ENCODE measurements at regions not wholly inside any gene's neighbourhood (a gene's known extent, or its start where the extent isn't known, plus 50 kb on each side); places are given as distances from the start of the nearest gene placed in this dataset.

DNA sequence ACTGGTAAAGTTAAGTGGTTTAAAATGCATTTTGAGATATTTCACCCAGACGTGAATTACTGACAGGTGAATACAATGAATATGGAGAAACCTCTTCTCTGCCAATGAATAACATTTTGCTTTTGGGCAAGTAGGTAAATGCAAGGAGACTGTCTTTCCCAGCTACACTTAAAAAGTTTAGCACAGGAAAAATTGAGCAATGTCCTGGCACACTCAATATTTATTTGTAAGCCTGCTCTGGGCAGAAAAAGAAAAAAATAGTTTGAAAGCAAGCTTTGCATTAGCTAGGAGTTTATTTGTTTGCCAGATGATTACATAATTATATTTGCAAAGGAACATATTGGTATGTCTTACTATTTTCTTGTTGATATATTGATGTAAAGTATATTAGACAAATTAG is 624.2 kb downstream of the ACTR3B start:
- intact Hi-C loops (cut with micrococcal nuclease) = no loop called here
- ChIA-PET CTCF (no interaction called here), POLR2A (ENCODE audit: unreplicated experiment) (no interaction called here)
- in situ Hi-C loops (cut with MboI; ENCODE audit: low sequenced_read_pairs) = no loop called here
- Histone ChIP-seq H3K4me3 (ENCODE audit: insufficient read depth, low read depth, low read length) (no peak overlapping the region), H2AFZ (replicated peaks; ENCODE audit: low read length, poor library complexity) (no peak overlapping the region), H3K79me1 (ENCODE audit: low read depth in 1 of 2, low read length in 2 of 2) (no peaks in the 10 kb centered on the region), H3K4ac (ENCODE audit: low read depth, low read length) (no peak overlapping the region), H4K5ac (ENCODE audit: low read depth, low read length) (no peak overlapping the region), H4K91ac (ENCODE audit: insufficient read depth, low read depth, low read length) (no peak overlapping the region), H2BK15ac (ENCODE audit: low read depth, low read length) (no peak overlapping the region), H3K18ac (ENCODE audit: low read depth, low read length) (no peak overlapping the region), H3K9me1 (ENCODE audit: insufficient read depth, low read length) (no peaks in the 10 kb centered on the region), H2BK20ac (ENCODE audit: low read depth, low read length) (no peak overlapping the region), H3K9ac (ENCODE audit: low read depth, low read length) (no peak overlapping the region), H3K27ac (ENCODE audit: insufficient read depth, low read length) (no peak overlapping the region), H2AK9ac (replicated peaks; ENCODE audit: low read depth, low read length, poor library complexity) (no peak overlapping the region), H2BK5ac (ENCODE audit: low read depth, low read length, poor library complexity, severe bottlenecking) (no peak overlapping the region), H3K4me2 (ENCODE audit: low read depth, low read length) (no peak overlapping the region), H3K36me3 (ENCODE audit: control insufficient read depth, insufficient read depth, low read length) (no peaks in the 10 kb centered on the region), H3K4me1 (ENCODE audit: control insufficient read depth, insufficient read depth, low read length) (no peaks in the 10 kb centered on the region), H3K23ac (ENCODE audit: low read depth, low read length) (no peak overlapping the region), H4K20me1 (ENCODE audit: insufficient read depth, low read length) (no peaks in the 10 kb centered on the region), H3K56ac (ENCODE audit: extremely low read depth, insufficient read depth, low read length) (no peak overlapping the region), H4K8ac (ENCODE audit: low read depth in 2 of 2, low read length in 2 of 2) (no peak overlapping the region), H2AK5ac (ENCODE audit: low read depth, low read length) (no peak overlapping the region), H3K14ac (replicated peaks; ENCODE audit: low read depth, low read length) (no peak overlapping the region), H3K9me3 (ENCODE audit: control insufficient read depth, insufficient read depth, low read length) (peaks cover 17% of the 10 kb centered on the region), H2BK120ac (ENCODE audit: low read depth, low read length) (no peak overlapping the region), H3K27me3 (ENCODE audit: control insufficient read depth, insufficient read depth, low read length) (no peaks in the 10 kb centered on the region)
- TF ChIP-seq MXI1 (IDR thresholded peaks at IDR 0.05; ENCODE audit: borderline replicate concordance, low read depth, low read length) = no peak
- TF ChIP-seq, protein P1, sequence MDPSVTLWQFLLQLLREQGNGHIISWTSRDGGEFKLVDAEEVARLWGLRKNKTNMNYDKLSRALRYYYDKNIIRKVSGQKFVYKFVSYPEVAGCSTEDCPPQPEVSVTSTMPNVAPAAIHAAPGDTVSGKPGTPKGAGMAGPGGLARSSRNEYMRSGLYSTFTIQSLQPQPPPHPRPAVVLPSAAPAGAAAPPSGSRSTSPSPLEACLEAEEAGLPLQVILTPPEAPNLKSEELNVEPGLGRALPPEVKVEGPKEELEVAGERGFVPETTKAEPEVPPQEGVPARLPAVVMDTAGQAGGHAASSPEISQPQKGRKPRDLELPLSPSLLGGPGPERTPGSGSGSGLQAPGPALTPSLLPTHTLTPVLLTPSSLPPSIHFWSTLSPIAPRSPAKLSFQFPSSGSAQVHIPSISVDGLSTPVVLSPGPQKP (IDR thresholded peaks at IDR 0.05; ENCODE audit: borderline replicate concordance, low read depth, low read length) = no peak
- no peak for ATAC-seq (ENCODE audit: low read depth)
- dilution Hi-C loops (cut with HindIII; ENCODE audit: low sequenced_read_pairs, unreplicated experiment) = no loop called here
- no peak for DNase-seq
- no TSS peak for BruUV-seq (replicated peaks)
- no CpG with 5 or more reads among the region's 1 CpG for WGBS, 2 experiments (ENCODE audit: extremely low coverage in 2 of 2, insufficient read length in 1 of 2)
